ENCODE measurements at regions not wholly inside any gene's neighbourhood (a gene's known extent, or its start where the extent isn't known, plus 50 kb on each side); places are given as distances from the start of the nearest gene placed in this dataset.

- TF ChIP-seq POLR2A (IDR thresholded peaks at IDR 0.05) (no peak), CTCF (IDR thresholded peaks at IDR 0.05) (no peak)
Observed at GRCh38 chr13:90766386-90766902, 581.0 kb upstream of the MIR17HG start.
